Mammary epithelial cell (primary cell): ENCODE measurements at regions not wholly inside any gene's neighbourhood (a gene's known extent, or its start where the extent isn't known, plus 50 kb on each side); places are given as distances from the start of the nearest gene placed in this dataset.

Experiments used
- EZH2 ChIP-seq: IDR thresholded peaks from 2 replicates; pipeline ENCODE4 v1.6.1; 2012; ENCODE audit warnings: low read length, inconsistent platforms, borderline replicate concordance
- TF ChIP-seq, protein P1 (sequence below), 2 donors: IDR thresholded peaks in 1 of 2; conservative IDR thresholded peaks in 1 of 2; 2 replicates each; pipeline ENCODE4 v1.5.1; 2011 to 2012; ENCODE audit warnings: inconsistent platforms in 2 of 2, low read length in 2 of 2, mild to moderate bottlenecking in 2 of 2, control low read depth in 1 of 2, low read depth in 1 of 2; ENCODE audit not compliant: insufficient read depth in 1 of 2; ENCODE audit errors: extremely low read depth in 1 of 2

DNA sequence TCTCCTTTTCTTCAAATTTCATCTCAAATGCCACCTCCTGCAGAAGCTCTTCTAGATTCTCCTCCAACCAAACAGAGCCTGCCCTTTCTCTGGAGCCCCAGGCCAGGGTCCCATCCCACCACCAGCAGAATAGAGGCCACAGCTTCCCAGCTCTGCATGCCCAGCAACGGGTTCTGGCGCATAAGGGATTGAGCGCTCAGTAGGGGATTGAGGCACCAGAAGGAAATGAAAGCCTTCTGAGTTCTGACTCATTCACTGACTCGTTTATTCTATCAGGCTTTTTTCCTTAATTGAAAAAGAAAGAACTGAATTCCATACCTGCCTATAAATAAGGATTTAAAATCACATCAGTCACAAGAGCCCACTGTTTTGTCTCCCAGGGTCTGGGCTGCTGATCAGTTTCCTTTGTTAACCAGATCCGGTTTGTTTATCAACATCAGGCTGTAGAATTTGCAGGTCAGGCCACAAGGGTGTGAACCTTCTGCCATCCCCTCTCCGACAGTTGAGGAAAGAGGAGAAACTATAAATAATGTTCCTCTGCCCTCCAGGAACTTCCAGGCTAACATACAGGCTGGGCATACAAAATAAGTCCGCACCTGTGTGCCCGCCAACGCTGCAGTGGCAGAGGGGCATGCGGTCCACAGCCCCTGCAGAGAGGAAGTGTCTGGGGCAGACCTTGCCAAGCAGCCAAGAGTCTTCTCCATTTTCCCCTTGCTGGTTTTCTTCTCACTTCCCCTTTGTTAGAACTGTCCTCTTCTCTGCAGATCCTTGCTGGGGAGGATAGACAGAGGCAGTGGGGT lies 63.5 kb upstream of the PRDM11 start:
- TF ChIP-seq, protein P1, sequence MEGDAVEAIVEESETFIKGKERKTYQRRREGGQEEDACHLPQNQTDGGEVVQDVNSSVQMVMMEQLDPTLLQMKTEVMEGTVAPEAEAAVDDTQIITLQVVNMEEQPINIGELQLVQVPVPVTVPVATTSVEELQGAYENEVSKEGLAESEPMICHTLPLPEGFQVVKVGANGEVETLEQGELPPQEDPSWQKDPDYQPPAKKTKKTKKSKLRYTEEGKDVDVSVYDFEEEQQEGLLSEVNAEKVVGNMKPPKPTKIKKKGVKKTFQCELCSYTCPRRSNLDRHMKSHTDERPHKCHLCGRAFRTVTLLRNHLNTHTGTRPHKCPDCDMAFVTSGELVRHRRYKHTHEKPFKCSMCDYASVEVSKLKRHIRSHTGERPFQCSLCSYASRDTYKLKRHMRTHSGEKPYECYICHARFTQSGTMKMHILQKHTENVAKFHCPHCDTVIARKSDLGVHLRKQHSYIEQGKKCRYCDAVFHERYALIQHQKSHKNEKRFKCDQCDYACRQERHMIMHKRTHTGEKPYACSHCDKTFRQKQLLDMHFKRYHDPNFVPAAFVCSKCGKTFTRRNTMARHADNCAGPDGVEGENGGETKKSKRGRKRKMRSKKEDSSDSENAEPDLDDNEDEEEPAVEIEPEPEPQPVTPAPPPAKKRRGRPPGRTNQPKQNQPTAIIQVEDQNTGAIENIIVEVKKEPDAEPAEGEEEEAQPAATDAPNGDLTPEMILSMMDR (conservative IDR thresholded peaks at IDR 0.05 in 1 of 2, IDR thresholded peaks at IDR 0.05 in 1 of 2; ENCODE audit: extremely low read depth in 1 of 2, insufficient read depth in 1 of 2, low read depth in 1 of 2, low read length in 2 of 2): no peak
- no peak for TF ChIP-seq EZH2
